PC-9 (cell line): ENCODE measurements at regions not wholly inside any gene's neighbourhood (a gene's known extent, or its start where the extent isn't known, plus 50 kb on each side); places are given as distances from the start of the nearest gene placed in this dataset.
A peak's percentile ranks its signal among the peaks of the same experiment; 100 is the strongest.

Experiments
- BruUV-seq: library from RNA; stranded (reverse); fragments of 400-500 nt; replicated peaks from 2 replicates; lab custom pipeline; 2021; lab: Mats Ljungman, UMichigan
- CTCF ChIA-PET: fragments of 300-600 bp; sonication (Branson Sonifier 250); formaldehyde crosslinking; loops from one replicate; lab custom pipeline; 2022; ENCODE audit warnings: antibody characterized with exemption; lab: Charles Lee
- POLR2A ChIA-PET: fragments of 300-600 bp; sonication (Branson Sonifier 250); formaldehyde crosslinking; loops from one replicate; lab custom pipeline; 2022; ENCODE audit warnings: antibody characterized with exemption; ENCODE audit not compliant: unreplicated experiment; lab: Charles Lee
- DNase-seq, 2 experiments: peaks; one replicate each; pipeline versions ENCODE4 v3.0.0 to v3.0.0-alpha.2; 2015 to 2022; ENCODE audit warnings: mixed read lengths in 1 of 2
- H2AFZ ChIP-seq: fragments of 200-600 bp; sonication (generic); 2 replicates; pipeline ENCODE4 v1.8.1; 2017; ENCODE audit warnings: antibody characterized with exemption
- H3F3A ChIP-seq: fragments of 200-600 bp; sonication (generic); 2 replicates; pipeline ENCODE4 v1.8.1; 2017; ENCODE audit warnings: antibody characterized with exemption, mild to moderate bottlenecking, low read depth; ENCODE audit not compliant: insufficient read depth
- H3K27ac ChIP-seq: fragments of 200-600 bp; sonication (generic); 2 replicates; pipeline ENCODE4 v1.6.1; 2016; ENCODE audit warnings: mixed run types
- H3K27me3 ChIP-seq: fragments of 200-600 bp; sonication (generic); 2 replicates; pipeline ENCODE4 v1.6.1; 2016; ENCODE audit warnings: low read depth, mixed run types; ENCODE audit not compliant: insufficient read depth
- H3K36me3 ChIP-seq: fragments of 200-600 bp; sonication (generic); 2 replicates; pipeline ENCODE4 v1.6.1; 2016; ENCODE audit warnings: low read depth, mixed run types
- H3K4me1 ChIP-seq: fragments of 200-600 bp; sonication (generic); replicated peaks from 2 replicates; pipeline ENCODE4 v1.6.1; 2016; ENCODE audit warnings: mixed run types; ENCODE audit not compliant: insufficient read depth
- H3K4me2 ChIP-seq: fragments of 200-600 bp; sonication (generic); 2 replicates; pipeline ENCODE4 v1.6.1; 2017; ENCODE audit warnings: mixed run types
- H3K4me3 ChIP-seq: fragments of 200-600 bp; sonication (generic); 2 replicates; pipeline ENCODE4 v1.6.1; 2016; ENCODE audit warnings: mixed run types
- H3K79me2 ChIP-seq: fragments of 200-600 bp; sonication (generic); 2 replicates; pipeline ENCODE4 v1.6.1; 2017; ENCODE audit warnings: low read depth, mixed run types
- H3K9me2 ChIP-seq: fragments of 200-600 bp; sonication (generic); 2 replicates; pipeline ENCODE4 v1.8.1; 2017; ENCODE audit warnings: mild to moderate bottlenecking; ENCODE audit not compliant: insufficient read depth
- H3K9me3 ChIP-seq: fragments of 200-600 bp; sonication (generic); 2 replicates; pipeline ENCODE4 v1.8.1; 2016; ENCODE audit warnings: low read depth; ENCODE audit not compliant: insufficient read depth
- H4K20me1 ChIP-seq: fragments of 200-600 bp; sonication (generic); 2 replicates; pipeline ENCODE4 v1.8.1; 2017; ENCODE audit not compliant: insufficient read depth
- EZH2 ChIP-seq: fragments of 200-600 bp; sonication (generic); IDR thresholded peaks from 2 replicates; pipeline ENCODE4 v1.8.0; 2017; ENCODE audit warnings: antibody characterized with exemption, low read depth
- intact Hi-C: fragments of 100-400 bp; cut with micrococcal nuclease; formaldehyde crosslinking; loops from one replicate; pipeline ENCODE4 v1.10.0; 2022; ENCODE audit not compliant: unreplicated experiment
- TF ChIP-seq, protein P1 (sequence below): fragments of 200-600 bp; sonication (generic); conservative IDR thresholded peaks from 2 replicates; pipeline ENCODE4 v1.6.1; 2017; ENCODE audit warnings: mixed run types, antibody characterized with exemption, mild to moderate bottlenecking, moderate library complexity

DNA sequence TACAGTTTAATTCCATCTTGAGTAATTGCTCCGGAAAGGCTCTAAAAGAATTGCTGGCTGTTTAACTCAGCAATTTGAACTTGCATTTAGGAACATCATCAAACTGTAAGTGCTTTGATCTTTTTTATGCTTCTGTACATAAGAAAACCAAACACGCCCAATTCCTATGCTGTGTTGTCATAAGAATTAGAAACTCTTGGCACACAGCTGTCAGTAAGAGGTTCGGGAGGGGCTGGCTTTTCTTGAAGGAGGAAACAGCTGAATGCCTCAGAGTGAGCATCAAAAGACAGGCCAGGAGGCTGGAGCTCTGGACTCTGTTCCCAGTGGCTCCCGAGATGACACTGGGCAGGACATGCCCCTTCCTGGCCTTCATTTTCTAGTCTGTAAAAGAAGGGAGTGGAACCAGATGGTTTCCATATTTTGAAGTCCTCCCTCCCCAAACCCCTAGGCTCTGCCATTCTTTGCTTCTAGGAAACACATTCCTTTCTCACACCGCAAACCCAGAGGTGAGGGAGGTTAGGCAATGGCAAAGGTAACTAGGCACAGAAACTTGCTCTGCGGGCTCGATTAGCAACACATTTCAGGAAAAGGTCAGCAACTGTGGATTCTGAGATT lies 73.7 kb upstream of the DLG1 start:
- Histone ChIP-seq H3K36me3 (no peaks in the 10 kb centered on the region), H3K79me2 (no peaks in the 10 kb centered on the region), H3K27me3 (no peaks in the 10 kb centered on the region), H2AFZ (no peak overlapping the region), H3F3A (peaks cover 39% of the 10 kb centered on the region), H3K4me1 (peaks cover 51% of the 10 kb centered on the region), H3K9me2 (no peaks in the 10 kb centered on the region), H3K4me3 (peak overlapping the region; percentile 4; the same call in 1 of the 2 replicates), H3K9me3 (no peaks in the 10 kb centered on the region), H3K4me2 (peak overlapping the region; percentile 61), H4K20me1 (no peaks in the 10 kb centered on the region), H3K27ac (peak overlapping the region; percentile 53)
- peak; percentile 92 to 100 for DNase-seq
- ChIA-PET CTCF (no interaction called here), POLR2A (interaction anchor here (0.5 to 0.9 kb wide), 5 partner anchors 8 to 117 kb away, joined by 3 to 15 read pairs (median 4); no protein-coding TSS in a partner anchor)
- intact Hi-C loops, result loop anchor here (1.0 kb wide), 6 partner anchors 22 to 118 kb away; partner anchors contain the start of gene DLG1
- no TSS peak for BruUV-seq
- TF ChIP-seq, protein P1, sequence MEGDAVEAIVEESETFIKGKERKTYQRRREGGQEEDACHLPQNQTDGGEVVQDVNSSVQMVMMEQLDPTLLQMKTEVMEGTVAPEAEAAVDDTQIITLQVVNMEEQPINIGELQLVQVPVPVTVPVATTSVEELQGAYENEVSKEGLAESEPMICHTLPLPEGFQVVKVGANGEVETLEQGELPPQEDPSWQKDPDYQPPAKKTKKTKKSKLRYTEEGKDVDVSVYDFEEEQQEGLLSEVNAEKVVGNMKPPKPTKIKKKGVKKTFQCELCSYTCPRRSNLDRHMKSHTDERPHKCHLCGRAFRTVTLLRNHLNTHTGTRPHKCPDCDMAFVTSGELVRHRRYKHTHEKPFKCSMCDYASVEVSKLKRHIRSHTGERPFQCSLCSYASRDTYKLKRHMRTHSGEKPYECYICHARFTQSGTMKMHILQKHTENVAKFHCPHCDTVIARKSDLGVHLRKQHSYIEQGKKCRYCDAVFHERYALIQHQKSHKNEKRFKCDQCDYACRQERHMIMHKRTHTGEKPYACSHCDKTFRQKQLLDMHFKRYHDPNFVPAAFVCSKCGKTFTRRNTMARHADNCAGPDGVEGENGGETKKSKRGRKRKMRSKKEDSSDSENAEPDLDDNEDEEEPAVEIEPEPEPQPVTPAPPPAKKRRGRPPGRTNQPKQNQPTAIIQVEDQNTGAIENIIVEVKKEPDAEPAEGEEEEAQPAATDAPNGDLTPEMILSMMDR, result no peak
- TF ChIP-seq EZH2, result no peak

DNA sequence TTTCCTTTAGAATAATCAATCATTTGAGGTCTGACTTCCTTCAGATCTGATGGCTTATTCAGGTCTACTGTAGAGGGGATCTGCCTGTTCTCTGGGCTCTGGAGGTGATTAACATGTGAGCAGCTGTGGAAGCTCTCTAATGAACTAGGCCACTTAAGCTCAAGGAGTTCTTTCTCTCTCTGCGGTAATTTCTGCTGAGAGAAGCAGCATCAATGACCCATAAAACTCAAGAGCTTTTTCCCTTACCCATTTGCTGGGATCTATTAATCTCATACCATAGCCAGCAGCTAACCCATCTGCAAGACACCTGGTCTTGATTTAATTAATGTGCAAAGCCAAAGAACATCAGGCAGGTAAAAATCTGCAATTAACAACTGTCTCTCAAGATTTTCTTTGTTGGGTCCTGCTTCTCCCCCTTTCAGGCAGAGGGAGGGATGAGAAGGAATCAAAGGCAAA lies 73.2 kb upstream of the DLG1 start:
- Histone ChIP-seq H3K27ac (peak overlapping the region; percentile 53), H2AFZ (no peak overlapping the region), H3K27me3 (no peaks in the 10 kb centered on the region), H3K9me2 (no peaks in the 10 kb centered on the region), H3K4me1 (peaks cover 56% of the 10 kb centered on the region), H3F3A (peaks cover 44% of the 10 kb centered on the region), H4K20me1 (no peaks in the 10 kb centered on the region), H3K4me3 (peak overlapping the region; percentile 4; the same call in 1 of the 2 replicates), H3K9me3 (no peaks in the 10 kb centered on the region), H3K79me2 (no peaks in the 10 kb centered on the region), H3K4me2 (peak overlapping the region; percentile 61), H3K36me3 (no peaks in the 10 kb centered on the region)
- TF ChIP-seq EZH2, result no peak
- TF ChIP-seq, protein P1, result no peak
- no peak for DNase-seq
- CTCF ChIA-PET, result no interaction called here
- BruUV-seq, result TSS peak; percentile 69
- POLR2A ChIA-PET, result interaction anchor here (0.5 to 0.9 kb wide), 3 partner anchors 23 to 78 kb away, joined by 3 to 15 read pairs (median 5); no protein-coding TSS in a partner anchor
- intact Hi-C loops, result loop anchor here (1.0 kb wide), 6 partner anchors 23 to 119 kb away; partner anchors contain the start of gene DLG1

DNA sequence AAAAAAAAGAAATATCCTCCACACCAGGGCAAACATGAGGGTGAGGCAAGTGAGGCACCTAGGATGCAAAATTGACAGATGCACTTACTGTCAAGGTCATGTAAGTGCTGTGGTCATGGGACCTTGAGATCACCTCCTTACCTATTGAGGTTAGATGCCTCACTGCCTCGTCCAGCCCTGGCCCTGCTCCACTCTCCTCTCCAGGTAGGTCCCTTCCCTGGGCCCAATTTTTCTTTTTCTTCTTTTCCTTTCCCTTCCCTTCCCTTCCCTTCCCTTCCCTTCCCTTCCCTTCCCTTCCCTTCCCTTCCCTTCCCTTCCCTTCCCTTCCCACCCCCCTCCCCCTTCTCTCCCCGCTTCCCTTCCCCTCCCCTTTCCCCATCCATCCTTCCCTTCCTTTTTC lies 71.1 kb upstream of the DLG1 start:
- Histone ChIP-seq H3K36me3 (no peaks in the 10 kb centered on the region), H3K9me2 (no peaks in the 10 kb centered on the region), H4K20me1 (no peaks in the 10 kb centered on the region), H3F3A (peaks cover 52% of the 10 kb centered on the region), H3K4me2 (no peak overlapping the region), H3K4me3 (no peak overlapping the region), H3K27ac (no peak overlapping the region), H3K79me2 (no peaks in the 10 kb centered on the region), H3K9me3 (no peaks in the 10 kb centered on the region), H2AFZ (no peak overlapping the region), H3K4me1 (peaks cover 70% of the 10 kb centered on the region), H3K27me3 (no peaks in the 10 kb centered on the region)
- TF ChIP-seq, protein P1, result no peak
- no peak for TF ChIP-seq EZH2
- POLR2A ChIA-PET, result no interaction called here
- no peak for DNase-seq
- intact Hi-C loops, result no loop called here
- BruUV-seq, result no TSS peak
- CTCF ChIA-PET, result no interaction called here
